Stimulated activated CD4-positive, alpha-beta T cell treated with anti-CD3 and anti-CD28 coated beads, TNF-alpha, amount 100 ng/mL, for 48 hours (primary cell): ENCODE measurements at regions not wholly inside any gene's neighbourhood (a gene's known extent, or its start where the extent isn't known, plus 50 kb on each side); places are given as distances from the start of the nearest gene placed in this dataset.

Source experiments
- DNase-seq, 3 donors: peaks; one replicate each; pipeline ENCODE4 v3.0.0-alpha.2; 2020; ENCODE audit warnings: low read depth in 3 of 3

DNA sequence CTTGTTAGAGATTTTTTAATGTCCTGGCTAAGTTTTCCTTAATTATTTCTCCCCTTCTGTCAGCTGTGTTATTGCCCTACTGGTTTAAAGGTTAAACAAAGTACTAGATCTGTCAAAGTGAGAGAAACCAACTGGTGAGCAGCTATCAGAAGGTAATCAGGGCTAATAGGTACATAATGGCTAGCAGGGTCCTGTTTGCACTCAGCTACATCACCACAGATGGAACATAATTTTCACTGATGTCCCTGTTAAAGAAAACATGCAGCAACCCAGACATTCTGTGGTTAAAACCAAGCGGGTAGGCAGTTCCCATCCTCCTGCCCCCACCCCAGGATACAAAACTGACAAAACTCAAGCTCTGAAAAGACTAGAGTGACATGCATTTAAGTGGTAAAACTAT is 473.9 kb downstream of the NR2F1-AS1 start:
- no peak for DNase-seq

DNA sequence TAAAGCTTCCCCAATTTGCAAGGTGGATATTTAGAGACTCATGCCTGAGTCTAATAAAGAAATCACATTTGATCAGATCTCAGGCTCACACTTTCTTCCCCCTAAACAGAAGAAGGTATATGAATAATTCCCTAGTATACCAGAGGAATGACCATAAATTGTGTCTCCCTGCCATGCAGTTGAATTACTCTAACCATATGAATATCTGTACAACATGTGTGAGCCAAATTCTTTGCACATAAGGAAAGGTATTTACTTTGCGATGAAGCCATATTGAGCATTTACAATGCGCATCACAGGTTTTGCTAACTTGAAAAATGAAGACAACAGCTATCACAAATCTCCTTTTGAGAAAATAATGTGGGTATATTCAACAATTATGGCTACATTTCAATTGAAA is 479.4 kb downstream of the NR2F1-AS1 start:
- no peak for DNase-seq

DNA sequence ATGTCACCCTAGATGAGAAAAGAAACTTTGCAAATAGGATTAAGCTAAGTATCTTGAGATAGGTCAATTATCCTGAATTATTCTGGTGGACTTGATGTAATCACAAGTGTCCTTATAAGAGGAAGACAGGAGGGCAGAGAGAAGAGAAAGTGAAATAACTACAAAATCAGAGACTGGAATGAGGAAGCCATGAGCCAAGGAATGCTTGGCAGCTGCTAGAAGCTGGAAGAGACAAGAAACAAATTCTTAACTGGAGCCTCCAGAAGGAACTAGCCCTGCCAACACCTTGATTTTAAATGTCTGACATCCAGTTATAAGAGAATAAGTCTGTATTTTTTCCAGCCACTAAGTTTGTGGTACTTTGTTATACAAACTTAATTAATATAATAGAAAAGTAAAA is 480.0 kb downstream of the NR2F1-AS1 start:
- no peak for DNase-seq

DNA sequence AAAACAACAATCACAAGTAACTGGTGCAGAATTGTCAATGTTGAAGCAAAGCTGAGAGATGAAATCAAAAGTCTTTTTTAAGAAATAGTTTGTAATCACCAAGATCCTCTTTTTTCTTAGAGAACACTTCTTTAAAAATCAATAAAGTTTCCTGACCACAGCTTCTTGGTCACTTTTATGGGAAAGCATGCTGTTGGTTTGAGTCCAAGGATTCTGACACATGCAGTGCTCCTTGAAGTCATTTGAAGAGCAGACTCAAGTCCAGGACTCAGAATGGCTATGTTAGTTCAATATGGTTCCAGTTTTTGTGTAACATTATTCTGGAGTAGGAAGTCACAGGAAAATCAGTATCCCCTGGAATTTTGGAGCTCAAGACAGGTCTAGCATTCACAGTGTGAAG is 480.6 kb downstream of the NR2F1-AS1 start:
- no peak for DNase-seq

DNA sequence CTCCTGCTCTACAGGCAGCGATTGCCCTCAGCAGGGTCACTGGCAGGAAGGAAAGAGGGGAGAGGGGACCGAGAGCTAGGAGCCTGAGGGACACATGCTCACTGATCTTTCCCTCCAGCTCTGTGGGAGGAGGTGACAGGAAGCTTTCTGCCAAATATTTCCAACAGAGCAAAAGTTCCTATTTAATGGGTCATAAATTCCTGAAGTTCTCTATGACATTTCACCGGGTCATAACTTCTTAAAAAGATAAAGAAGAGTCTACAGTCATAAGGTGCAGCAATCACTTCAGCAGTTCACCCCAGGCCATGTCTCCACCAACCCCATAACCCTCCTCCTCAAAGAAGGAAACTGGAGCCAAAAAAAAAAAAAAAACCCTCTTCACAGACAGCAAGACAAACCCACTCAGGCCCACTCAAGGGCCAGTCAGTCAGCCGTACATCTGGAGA is 481.1 kb downstream of the NR2F1-AS1 start:
- DNase-seq: no peak

DNA sequence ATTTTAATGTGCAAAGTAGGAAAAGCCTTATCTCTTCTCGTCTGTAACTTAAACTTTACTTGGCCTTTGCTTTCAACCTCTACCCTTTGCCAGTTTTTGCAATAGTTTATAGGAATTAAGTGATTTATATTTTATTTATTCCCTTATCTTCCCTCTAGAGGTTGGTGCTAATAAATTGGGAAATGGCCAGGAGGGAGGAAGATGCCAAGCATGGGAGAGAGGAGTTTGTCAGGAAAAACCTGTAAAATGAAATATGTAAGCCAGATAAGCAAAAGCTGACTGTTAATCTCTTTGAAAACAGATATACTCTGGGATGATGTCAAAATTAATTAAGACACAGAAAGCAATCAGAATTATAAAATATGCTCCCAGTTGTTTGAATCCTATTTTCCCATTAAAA is 484.5 kb downstream of the NR2F1-AS1 start:
- no peak for DNase-seq

DNA sequence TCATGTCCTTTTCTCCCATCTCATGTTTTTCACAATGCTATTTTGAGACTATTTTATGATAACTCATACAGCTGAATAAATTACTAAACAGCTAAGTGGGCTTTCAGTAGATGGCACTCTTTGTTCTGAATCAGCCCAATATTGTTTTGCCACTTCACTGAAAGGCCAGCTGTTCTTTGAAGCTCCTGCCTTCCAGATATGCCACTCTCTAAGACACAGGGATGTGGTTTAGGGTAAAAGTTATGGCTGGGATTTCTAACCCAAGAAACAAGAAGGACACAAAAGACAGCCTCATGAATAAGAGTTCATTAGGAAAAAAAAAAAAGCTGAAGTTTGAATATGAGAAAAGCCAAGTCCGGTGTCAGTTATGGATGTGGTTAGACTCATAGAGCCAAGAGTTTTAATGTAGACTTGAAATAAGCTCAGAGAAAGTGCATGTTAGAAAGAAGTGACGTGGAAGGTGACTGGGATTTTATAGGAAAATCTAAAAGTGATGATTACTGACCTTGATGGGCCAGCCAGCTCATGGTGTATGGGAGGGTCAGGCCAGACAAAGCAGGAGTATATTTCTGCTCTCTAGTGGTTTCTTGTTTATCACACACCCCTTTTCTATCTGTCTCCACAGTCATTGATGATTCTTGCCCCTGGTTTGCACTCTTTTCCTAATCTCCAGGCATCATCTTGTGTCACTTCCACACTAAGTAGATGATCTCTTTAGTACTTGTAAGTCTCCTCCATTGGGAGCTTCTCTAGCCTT is 488.5 kb downstream of the NR2F1-AS1 start:
- DNase-seq: no peak

DNA sequence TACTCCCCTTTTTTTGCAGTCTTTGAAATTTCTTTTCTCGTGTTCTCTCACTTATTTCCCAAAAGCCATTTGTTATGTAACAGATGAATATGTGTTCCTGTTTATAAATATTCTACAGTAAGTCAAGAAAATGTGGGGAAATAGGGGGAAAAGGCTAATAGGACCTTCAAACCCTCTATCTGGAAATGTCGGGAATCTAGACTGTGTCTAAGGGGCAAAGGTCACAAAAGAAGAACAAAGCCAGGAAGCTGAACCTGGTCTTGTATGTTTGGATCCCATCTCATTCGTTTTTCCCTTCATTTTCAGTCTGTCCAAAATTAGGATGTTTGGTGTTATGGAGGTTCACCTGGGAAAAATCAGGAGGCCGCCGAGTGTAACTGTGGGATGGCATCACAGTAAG is 490.3 kb downstream of the NR2F1-AS1 start:
- no peak for DNase-seq

DNA sequence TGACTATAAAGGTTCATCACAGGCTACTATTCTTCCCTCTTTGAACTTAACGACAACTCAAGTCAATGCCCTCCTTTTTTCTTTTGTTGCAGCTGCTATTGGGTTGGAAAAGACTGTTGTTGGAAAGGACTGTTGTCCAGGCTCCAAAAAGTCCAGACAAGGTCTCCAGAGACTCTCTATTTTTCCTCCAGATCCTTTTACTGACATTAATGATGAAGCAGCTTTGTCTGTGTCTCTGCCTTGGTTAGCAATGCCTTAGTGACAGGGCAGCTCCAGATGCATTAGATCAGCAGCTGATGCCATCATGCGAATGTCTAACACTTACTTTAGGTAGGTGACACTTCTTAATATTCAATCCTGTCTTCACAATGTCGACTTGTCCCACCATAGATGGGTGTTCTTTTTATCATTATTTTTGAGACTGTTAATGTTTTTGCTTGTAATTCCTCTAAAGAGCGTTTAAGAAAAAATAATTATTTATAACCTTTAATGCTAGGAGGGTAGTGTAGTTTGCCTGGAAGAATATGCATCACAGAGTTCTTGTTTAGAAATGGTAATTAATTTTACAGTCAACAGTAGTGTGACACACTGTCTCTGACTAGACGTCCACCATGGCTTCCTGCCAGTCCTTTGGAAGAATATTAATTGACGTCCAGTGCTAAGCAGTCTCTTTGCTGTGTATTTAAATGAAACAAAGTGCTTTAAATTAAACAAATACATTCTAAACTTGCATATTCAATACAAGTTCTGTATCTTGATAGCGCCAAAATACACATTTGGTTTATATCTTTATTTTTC is 492.2 kb downstream of the NR2F1-AS1 start:
- DNase-seq: no peak

DNA sequence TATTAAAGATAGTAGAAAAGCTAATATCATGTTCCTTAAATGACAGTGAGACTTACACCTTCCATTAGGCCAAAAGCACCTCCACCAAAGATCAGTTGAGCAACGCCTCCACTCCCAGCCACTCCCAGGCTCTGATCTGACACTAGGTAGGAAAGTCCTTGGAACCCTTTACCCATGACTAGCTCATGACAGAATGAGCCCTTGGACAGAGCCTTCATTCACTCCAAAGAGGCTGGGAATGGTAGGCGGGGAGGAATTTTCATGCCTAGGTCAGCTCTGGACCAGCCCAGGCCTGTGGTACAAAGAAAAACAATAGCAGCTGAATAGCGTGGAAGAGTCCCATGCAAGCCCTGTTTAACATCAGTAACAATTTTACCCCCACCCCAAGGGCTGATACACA is 493.7 kb downstream of the NR2F1-AS1 start:
- DNase-seq: no peak

DNA sequence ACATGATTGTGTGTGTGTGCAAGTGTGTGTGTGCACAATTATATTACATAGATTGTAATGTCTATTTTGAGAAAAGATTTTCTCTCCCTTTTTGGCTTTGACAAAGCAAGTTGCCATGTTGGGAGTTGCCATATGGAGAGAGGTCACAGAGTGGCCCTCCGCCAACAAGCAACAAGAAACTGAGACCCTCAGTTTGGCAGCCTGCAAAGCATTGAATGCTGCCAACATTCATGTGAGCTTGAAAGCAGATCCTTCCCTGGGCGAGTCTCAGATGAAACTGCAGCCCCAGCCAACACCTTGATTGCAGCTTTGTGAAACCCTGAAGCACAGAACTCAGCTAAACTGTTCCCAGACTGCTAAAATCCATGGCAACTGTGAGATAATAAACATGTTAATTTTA is 498.0 kb downstream of the NR2F1-AS1 start:
- no peak for DNase-seq

DNA sequence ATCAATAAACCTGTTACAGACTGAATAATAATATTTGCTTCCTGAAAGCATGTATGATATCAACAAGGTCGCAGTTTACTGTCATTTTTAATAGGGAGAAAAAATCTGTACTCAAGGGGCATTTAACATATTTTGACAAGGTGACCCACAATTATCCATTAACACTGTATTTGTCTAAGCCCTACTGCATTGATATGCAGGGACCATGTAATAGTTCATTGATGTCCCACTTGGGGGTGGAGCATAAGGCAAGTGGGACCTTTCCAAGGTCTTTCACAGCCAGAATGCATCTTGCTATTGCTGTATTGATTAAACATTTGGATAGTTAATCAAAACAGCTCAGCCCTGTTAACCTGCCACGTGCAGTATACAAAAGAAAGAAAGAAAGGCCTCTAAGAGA is 502.0 kb downstream of the NR2F1-AS1 start:
- no peak for DNase-seq

DNA sequence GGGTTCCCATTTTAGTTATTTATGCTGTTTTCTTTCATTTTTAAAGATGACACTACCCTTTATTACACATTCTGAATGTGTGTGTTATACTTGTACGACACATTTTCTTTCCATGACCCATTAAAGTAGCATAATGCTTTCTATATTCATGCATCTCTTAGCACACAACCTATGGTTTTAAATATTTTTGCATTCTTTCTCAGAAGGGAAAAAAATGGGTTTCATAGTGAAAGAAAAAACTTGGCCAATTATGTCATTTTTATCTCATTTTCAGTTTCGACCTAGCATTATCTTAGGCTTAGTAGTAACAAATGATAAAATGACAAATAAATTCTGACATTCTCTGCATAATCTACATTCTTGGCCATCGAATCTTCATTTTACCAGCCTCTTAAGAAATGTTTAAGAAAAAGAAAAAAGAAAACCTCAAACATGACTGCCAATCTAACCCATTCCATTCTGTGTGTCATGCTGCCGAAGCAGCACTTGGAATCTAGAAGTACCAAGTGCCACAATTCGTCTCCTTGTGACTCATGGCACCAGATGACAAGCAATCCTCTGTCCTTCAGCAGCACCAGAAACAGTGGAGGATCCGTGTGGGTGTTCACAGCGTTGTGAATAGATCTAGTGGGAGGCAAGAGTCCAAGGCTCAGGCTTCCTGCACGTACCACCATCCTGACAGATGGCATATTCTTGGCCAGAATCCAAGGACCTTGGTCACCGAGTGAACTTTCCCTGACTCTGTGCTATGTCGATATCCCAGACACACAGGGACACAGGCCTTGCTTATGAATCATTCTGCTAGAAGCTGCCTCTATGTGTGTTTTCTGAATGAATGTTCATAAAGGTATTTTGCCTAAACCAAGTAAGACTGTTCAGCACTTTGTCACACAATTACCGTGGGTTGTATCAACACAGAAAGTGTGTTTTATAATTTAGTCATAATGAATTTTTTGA is 502.7 kb downstream of the NR2F1-AS1 start:
- DNase-seq: no peak

DNA sequence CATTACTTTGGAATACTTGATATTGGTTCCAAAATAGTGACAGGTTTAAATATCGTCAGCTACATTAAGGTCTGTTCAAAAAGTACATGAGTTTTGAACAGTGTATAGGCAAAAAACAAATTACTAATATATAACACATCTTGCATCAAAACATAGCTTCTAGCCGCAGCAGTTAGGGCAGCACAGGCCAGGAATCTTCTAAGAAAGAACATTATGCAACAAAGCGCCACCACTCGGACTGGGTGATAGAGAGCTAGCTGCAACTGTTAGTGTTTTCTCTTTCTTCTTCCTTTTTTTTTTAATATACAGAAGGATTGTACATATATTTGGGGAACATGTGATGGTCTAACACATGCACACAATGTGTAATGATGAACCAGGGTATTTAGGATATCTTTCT is 504.5 kb downstream of the NR2F1-AS1 start:
- DNase-seq: no peak

DNA sequence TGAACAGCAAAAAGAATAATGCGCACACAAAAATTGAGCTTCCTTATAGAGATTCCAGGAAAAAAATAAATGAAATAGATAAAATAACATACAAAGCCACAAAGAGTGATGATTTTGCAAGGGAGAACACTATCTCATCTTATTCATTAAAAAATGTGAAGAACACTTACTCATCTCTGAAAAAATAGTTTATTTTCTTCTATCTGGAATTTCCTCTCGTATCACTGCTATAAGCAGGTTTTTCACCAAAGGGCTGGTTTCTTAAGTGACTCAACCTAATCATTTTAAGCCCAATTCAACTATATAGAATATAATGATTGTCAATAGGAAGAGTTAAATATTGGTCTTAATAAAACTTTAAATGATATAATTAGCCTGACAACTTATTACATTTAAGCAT is 504.9 kb downstream of the NR2F1-AS1 start:
- DNase-seq: no peak

DNA sequence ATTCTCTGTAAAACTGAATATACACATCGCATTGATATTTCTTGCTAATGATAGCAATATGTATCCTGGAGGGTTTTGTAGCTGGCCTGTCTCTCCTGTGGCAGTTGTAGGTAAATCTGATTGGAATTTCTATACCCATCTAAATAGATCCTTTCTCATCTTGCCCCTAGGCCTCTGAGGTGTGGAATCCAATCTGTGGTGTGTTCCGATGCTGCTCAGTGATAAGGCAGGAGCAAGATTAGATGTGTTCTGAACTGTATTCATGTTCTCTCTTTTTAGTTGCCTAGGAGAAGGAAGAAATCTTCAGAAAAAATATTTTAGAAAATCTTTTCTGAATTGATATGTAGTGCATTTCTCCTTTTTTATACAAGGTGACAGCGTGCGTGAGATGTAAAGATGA is 507.5 kb downstream of the NR2F1-AS1 start:
- DNase-seq: no peak

DNA sequence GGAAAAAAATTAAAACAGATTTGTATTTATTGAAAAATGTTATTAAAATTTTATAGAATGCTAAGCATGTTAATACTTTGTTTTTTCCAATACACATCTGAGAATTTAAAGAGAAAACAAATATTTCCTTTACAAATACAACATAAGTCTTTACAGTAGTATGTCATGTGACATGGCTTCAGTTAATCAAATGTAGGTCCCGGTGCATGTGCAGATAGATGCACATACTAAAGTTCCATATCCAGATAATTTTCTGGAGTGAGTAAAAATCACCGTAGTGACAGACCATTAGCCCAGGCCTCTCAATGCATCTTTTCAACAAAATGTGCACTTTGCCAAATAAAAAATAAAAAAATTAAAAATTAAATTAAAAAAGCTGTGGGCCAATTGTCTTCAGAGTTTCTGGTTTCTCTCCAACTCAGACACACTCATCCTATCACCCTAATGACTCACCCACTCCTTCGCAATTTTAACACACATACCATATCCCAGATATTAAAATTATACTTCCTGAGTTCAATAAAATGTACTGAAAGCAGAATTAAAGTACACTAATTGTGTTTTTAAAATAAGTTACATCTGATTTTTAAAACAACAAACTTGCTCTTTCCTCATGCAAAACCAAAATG is 508.1 kb downstream of the NR2F1-AS1 start:
- no peak for DNase-seq

DNA sequence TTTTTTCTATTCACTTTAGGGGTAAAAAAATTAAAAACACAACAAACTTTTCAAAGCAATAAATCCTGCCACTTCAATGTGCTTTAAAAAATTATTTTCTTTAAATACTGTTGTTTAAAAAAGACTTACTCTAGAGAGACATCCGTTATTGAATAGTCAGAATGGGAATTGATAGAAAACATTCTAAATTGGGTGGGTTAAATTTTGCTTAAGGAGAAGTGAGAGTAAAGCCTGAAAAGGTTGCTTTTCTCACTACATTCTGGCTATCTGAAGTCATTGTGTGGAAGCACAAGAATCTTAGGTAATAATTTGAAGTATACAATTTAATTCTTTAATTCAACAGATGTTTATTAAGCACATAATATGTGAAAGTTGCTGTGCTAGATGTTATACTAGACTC is 509.3 kb downstream of the NR2F1-AS1 start:
- no peak for DNase-seq

DNA sequence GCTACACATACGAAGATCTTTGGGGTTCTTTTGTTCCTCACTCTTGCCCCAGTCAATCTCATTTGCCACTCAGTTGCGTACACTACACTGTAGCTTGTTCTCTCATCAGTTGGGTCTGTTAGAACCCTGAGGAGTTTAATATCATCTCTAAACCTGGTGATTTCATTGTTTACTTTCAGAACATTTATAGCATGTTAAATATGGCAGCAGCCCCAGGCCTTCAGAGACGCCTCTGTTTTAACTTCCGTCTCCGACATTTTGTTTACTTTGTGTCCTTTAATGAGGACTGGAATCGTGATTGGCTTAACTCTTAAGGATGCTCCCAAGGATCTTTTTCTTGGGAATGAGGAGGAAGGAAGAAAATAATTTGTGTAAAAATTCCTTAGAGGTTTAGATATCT is 510.1 kb downstream of the NR2F1-AS1 start:
- no peak for DNase-seq

DNA sequence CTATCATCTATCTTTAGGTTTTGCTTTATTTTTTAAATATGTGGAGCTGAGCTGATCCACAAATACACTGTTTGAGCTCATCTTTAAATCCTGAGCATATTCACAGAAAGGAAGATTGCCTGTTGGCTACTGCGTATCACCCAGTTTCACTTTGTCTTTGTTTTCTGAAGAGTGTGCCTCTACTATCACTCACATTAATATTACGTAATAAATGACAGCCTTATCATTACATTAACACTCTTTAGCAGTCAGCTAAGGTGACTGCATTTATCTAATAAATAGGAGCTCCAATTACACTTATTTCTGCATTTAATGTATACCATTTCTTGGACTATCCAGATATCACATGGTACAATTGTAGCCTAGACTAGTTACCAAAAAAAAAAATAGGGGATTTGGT is 511.7 kb downstream of the NR2F1-AS1 start:
- DNase-seq: no peak

DNA sequence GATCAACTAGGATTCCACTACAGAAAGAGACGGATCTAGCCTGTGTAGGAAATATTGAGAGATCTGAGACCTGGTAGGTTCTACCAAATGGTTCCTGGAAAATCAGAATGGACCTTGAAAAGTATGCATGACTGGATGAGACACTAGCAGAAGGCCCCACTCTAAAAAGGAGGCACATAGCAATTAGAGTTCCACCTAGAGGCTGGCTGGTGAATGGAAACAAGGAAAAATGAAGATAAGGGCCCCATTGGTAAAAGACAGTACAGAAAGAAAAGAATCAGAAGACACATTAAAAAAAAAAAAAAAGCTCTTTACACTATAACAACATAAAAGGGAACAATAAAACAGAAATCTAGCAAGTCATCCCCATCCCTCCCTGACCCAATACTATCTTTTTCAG is 518.5 kb downstream of the NR2F1-AS1 start:
- DNase-seq: no peak

DNA sequence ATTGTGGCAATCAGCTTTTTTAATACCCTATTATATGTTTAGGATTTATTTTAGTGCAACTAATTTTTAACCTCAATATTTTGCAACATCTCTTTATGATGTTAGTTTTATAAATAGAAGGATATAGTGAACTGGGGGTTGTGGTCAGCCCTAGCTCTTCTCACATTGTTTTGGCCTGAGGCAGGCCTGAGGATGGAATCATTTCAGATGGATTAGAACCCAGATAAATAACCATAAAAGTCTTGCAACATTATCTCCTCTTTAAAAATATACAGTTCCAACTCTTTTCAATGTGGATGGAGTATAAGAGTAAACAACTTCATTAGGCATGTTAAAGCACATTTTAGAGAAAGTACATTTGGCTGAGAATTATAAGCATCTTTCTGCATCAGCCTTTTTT is 522.7 kb downstream of the NR2F1-AS1 start:
- no peak for DNase-seq
